Adrenal gland (tissue), 5 donors: ENCODE measurements at regions not wholly inside any gene's neighbourhood (a gene's known extent, or its start where the extent isn't known, plus 50 kb on each side); places are given as distances from the start of the nearest gene placed in this dataset.
"Not testable (repeated sequence)": the region's sequence is repeated elsewhere in the genome, so short reads cannot be mapped to it uniquely, and the experiment has no call there.

Experiments
- POLR2A ChIP-seq, 2 donors: fragments of 450-650 bp; IDR thresholded peaks; one replicate each; pipeline ENCODE4 v1.6.1; 2017; ENCODE audit warnings: antibody characterized with exemption in 2 of 2, mild to moderate bottlenecking in 2 of 2, moderate library complexity in 1 of 2
- TF ChIP-seq, protein P1 (sequence below), 6 experiments: fragments of 450-650 bp in 4 of 6; fragments of 200-600 bp in 2 of 6; sonication (generic) in 1 of 6; IDR thresholded peaks; 1 replicate in 5 of 6; 2 replicates in 1 of 6; pipeline versions ENCODE4 v1.5.1 to v1.8.0; 2016 to 2021; ENCODE audit warnings: antibody characterized with exemption in 6 of 6, mild to moderate bottlenecking in 2 of 6, moderate library complexity in 1 of 6
- donor health status: DM: no; HTN: no; CAD: no.

DNA sequence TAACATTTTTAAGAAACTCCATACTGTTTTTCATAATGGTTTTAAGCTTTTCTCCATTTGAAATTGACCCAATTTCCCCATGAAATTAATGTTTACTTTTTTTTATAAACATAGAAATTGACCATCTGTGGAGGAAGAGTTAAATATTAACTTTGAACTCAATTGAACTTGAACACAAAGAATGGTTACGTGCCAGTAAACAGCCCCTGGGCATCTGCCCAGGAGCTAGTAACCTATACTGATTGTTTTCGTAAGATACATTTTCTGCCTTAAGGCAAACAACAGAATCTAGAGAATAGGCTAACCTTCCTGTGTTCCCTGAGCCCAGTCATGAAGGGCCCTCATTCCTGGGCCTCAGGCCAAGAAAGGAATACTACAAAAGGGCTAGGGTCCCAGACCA is 235.9 kb downstream of the ZFY start:
- not testable (repeated sequence) for TF ChIP-seq POLR2A (IDR thresholded peaks at IDR 0.05)
- TF ChIP-seq, protein P1, sequence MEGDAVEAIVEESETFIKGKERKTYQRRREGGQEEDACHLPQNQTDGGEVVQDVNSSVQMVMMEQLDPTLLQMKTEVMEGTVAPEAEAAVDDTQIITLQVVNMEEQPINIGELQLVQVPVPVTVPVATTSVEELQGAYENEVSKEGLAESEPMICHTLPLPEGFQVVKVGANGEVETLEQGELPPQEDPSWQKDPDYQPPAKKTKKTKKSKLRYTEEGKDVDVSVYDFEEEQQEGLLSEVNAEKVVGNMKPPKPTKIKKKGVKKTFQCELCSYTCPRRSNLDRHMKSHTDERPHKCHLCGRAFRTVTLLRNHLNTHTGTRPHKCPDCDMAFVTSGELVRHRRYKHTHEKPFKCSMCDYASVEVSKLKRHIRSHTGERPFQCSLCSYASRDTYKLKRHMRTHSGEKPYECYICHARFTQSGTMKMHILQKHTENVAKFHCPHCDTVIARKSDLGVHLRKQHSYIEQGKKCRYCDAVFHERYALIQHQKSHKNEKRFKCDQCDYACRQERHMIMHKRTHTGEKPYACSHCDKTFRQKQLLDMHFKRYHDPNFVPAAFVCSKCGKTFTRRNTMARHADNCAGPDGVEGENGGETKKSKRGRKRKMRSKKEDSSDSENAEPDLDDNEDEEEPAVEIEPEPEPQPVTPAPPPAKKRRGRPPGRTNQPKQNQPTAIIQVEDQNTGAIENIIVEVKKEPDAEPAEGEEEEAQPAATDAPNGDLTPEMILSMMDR (IDR thresholded peaks at IDR 0.05): not testable (repeated sequence)
